HG03558 (cell line): ENCODE measurements at regions not wholly inside any gene's neighbourhood (a gene's known extent, or its start where the extent isn't known, plus 50 kb on each side); places are given as distances from the start of the nearest gene placed in this dataset.

Experiments used
- ATAC-seq: cut with Tn5 transposase; IDR thresholded peaks from one replicate; pipeline ENCODE4 v1.9.1; 2021; ENCODE audit warnings: moderate number of reproducible peaks; ENCODE audit not compliant: unreplicated experiment; ENCODE audit errors: extremely low read depth

GRCh38 chr1:87264976-87265375 lies 63.7 kb upstream of the LMO4 start:
- no peak for ATAC-seq

GRCh38 chr1:87265786-87266185 lies 62.9 kb upstream of the LMO4 start:
- no peak for ATAC-seq

GRCh38 chr1:87268111-87268510 lies 60.6 kb upstream of the LMO4 start:
- no peak for ATAC-seq

- no peak for ATAC-seq
Measured at GRCh38 chr1:87269921-87270320, 58.8 kb upstream of the LMO4 start.

GRCh38 chr1:87273291-87273690 lies 55.4 kb upstream of the LMO4 start:
- no peak for ATAC-seq

- ATAC-seq = no peak
Measured at GRCh38 chr1:87274851-87275250, 53.8 kb upstream of the LMO4 start.

- ATAC-seq = no peak
Measured at GRCh38 chr1:87278825-87279535, 49.7 kb upstream of the LMO4 start.
